IPS-18c (cell line): ENCODE measurements at regions not wholly inside any gene's neighbourhood (a gene's known extent, or its start where the extent isn't known, plus 50 kb on each side); places are given as distances from the start of the nearest gene placed in this dataset.

ENCODE experiments used
- H3K4me3 ChIP-seq: 2 replicates; pipeline ENCODE4 v1.7.0; 2013; ENCODE audit warnings: low read depth, mild to moderate bottlenecking, low read length, moderate library complexity; ENCODE audit not compliant: insufficient read depth
- H3K9me3 ChIP-seq: one replicate; pipeline ENCODE4 v1.6.1; 2013; ENCODE audit warnings: mild to moderate bottlenecking, low read length, moderate library complexity; ENCODE audit not compliant: control insufficient read depth, insufficient read depth

DNA sequence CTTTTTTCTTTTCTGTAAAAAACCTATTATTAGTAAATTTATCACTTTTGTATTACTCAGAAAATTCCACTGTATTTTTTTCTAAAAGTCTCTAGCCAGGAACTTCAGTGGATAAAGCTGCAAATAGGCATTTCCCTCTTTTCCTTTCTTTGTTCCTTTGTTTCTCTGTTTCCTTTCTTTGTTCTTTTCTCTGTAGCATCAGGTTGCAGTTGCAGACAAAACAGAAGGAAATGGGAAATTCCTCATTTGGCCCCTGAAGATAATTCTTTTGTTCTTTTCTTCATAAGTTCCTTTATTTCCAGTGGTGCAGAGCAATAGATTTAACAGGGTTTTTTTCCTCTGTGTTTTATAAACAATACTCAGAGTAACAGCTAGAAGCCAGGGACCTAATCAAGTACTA, 416.5 kb downstream of the TBL1XR1 start:
- Histone ChIP-seq H3K4me3 (no peak overlapping the region), H3K9me3 (no peaks in the 10 kb centered on the region)

DNA sequence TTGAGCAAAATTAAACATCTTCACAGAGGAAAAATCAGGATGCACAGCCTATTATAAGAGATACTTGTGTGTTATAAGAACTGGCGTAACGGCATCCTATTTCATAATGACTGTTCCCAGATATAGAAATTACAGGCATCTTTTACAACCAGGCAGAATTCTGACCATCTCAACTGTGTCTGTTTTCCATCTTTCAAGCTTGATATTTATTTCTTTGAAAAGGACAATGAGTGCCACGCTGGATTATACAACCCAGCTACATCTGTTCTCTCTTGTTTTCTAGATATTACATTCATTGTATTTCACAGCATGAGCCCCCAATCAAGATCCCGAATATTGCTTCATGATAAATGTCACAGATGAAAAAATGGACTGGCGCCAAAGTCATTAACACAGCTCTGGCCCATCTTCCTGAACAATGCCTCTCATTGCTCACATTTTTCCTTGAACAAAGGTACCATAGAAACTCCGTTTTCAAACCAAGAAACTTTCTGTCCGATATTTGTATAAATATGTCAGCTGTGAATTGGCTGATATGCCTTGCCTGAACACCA, 420.6 kb downstream of the TBL1XR1 start:
- H3K4me3 ChIP-seq: no peak overlapping the region
- H3K9me3 ChIP-seq: no peaks in the 10 kb centered on the region

DNA sequence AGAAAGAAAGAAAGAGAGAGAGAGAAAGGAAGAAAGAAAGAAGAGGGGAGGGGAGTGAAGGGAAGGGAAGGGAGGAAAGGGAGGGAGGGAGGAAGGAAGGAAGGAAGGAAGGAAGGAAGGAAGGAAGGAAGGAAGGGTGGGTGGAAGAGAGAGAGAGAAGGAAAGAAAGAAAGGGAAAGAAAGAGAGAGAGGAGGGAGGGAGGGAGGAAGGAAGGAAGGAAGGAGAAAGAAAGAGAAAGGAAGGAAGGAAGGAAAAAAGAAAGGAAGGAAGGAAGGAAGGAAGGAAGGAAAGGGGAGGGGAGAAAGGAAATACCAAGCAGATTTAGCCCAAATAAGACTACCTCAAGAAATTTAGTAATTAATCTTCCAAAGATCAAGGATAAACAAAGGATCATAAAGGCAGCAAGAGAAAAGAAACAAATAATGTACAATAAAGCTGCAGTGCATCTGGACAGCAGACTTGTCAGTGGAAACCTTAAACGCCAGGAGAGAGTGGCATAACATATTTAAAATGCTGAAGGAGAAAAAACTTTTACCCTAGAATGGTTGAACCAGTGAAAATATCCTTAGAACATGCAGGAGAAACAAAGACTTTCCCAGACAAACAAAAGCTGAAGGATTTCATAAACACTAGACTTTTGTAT, 427.6 kb downstream of the TBL1XR1 start:
- Histone ChIP-seq H3K9me3 (no peaks in the 10 kb centered on the region), H3K4me3 (no peak overlapping the region)

DNA sequence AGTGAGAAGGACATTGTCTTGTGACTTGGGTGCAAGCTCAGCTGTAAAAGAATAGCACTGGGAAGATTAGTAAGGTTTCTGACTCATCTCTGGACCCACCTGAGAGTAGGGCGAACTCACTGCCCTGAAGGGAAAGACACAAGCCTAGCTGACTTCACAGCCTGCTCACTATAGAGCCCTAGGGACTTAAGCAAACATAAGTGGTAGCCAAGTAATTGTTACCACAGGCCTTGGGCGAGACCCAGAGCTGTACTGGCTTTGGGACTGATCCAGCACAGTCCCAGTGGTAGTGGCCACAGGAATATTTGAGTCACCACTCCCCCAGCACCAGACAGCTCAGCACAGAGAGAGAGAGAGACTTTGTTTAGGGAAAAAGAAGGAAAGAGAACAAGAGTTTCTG, 429.9 kb downstream of the TBL1XR1 start:
- Histone ChIP-seq H3K4me3 (no peak overlapping the region), H3K9me3 (no peaks in the 10 kb centered on the region)

- Histone ChIP-seq H3K4me3 (no peak overlapping the region), H3K9me3 (no peaks in the 10 kb centered on the region)
Observed at GRCh38 chr3:176766862-176767261, 430.4 kb downstream of the TBL1XR1 start.

DNA sequence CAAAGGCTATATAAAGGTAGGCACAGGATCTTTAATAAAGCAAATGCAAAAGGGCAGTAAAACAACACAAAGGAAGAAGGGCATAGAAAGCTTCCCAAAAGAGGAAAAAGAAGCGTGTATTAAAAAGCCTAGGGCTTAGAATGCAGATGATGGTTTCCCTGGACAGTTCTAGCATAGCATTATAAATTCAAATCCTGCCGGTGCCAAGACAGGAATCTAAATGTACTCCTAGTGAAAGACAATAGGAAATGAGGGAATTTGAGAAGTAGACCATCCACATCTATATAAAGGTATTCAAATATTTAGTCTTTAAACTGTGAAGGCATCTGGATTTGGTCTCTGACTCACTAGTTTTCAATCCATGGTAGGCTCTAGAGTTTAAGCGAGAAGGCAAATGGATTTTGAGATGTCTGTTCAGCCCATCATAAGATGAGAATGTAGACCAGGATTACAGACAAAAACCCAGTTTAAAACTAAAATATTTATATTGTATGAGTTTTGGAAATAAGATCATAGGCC, 431.8 kb downstream of the TBL1XR1 start:
- Histone ChIP-seq H3K9me3 (no peaks in the 10 kb centered on the region), H3K4me3 (no peak overlapping the region)

GRCh38 chr3:176759815-176760506, 437.3 kb downstream of the TBL1XR1 start:
- H3K4me3 ChIP-seq: no peak overlapping the region
- no peaks in the 10 kb centered on the region for H3K9me3 ChIP-seq

DNA sequence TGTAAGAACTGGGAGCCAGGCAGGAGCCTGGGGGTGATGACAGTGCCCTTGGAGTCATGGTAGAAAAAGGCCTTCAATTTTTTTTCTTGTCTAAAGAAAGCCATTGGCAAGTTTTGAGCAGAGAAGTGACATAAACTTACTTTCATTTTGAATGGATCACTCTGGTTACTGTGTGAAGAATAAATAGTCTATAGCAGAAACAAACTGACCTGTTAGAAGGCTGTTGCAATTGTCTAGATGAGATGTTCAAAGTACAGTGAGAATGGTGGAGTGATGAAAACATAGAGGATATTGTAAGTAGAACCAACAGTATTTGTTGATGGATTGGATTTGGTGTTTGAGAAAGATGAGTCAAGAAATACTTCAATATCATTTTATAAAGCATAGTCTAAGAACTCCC, 439.9 kb downstream of the TBL1XR1 start:
- Histone ChIP-seq H3K9me3 (no peaks in the 10 kb centered on the region), H3K4me3 (no peak overlapping the region)

GRCh38 chr3:176755977-176756376, 441.3 kb downstream of the TBL1XR1 start:
- no peaks in the 10 kb centered on the region for H3K9me3 ChIP-seq
- no peak overlapping the region for H3K4me3 ChIP-seq

DNA sequence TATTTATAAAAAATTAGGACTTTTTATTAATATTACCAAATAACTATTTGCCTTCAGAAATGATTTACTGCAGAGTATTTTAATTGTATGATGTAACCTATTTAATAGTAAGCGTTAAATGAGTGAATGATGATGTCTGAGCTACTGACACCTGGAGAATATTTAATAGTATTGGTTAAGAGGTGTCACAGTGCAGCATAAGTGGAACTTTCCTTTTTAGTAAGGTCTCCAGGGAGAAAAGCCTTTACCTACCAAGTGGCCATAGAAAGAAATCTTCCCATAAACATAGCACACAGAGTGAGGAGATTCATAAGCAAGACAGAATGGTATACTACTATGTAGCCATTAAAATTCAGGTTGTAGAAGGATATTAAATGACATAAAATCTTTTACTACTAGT, 441.7 kb downstream of the TBL1XR1 start:
- no peaks in the 10 kb centered on the region for H3K9me3 ChIP-seq
- H3K4me3 ChIP-seq: no peak overlapping the region

DNA sequence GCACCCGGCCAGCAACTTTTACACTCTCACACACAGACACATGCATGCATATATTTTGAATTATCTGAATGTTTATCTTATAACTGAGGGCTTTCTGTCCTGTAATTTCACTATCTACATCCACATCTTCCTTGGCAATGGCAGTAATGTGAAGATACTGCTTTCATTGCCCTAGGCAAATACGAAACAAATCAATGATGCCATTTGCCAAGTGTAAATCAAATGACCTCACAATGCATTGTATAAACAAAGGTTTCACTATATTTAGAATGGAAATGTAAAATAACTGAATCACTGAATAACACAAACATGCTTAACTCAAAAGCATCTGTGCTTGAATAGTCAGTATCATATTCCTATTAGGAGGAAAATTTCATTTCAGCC, 455.6 kb downstream of the TBL1XR1 start:
- Histone ChIP-seq H3K9me3 (no peaks in the 10 kb centered on the region), H3K4me3 (no peak overlapping the region)

DNA sequence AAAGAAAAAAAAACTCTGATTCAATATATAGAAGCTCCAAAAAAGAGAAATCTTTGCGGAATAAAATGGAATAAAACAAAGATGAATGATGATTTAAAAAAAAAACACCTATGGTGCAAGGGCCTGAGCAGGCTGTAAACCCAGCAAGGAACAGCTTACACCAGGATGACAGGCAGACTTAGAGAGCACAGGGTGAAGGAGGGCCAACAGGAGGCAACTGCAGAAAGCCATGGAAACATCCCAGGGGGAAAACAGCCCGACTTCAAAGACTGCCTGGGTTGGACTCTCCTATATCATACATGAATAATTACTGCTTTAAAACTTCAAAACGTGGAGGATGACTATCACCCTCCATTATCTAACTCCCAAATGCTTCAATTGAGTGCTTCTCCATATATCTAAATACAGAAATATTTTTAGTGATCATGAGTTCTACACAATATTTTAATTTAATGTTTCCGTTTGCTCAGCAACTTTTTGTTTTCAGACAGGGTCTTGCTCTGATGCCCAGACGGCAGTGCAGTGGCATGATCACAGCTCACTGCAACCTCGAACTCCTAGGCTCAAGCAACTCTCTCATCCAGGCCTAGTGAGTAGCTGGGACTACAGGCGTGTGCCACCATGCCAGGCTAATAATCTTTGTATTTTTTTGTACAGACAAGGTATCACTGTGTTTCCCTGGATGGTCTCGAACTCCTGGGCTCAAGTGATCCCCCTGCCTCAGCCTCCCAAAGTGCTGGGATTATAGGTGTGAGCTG, 456.2 kb downstream of the TBL1XR1 start:
- Histone ChIP-seq H3K4me3 (no peak overlapping the region), H3K9me3 (no peaks in the 10 kb centered on the region)

- Histone ChIP-seq H3K9me3 (no peaks in the 10 kb centered on the region), H3K4me3 (no peak overlapping the region)
Observed at GRCh38 chr3:176739159-176739558, 458.1 kb downstream of the TBL1XR1 start.

- Histone ChIP-seq H3K9me3 (no peaks in the 10 kb centered on the region), H3K4me3 (no peak overlapping the region)
Observed at GRCh38 chr3:176737480-176738110, 459.7 kb downstream of the TBL1XR1 start.

DNA sequence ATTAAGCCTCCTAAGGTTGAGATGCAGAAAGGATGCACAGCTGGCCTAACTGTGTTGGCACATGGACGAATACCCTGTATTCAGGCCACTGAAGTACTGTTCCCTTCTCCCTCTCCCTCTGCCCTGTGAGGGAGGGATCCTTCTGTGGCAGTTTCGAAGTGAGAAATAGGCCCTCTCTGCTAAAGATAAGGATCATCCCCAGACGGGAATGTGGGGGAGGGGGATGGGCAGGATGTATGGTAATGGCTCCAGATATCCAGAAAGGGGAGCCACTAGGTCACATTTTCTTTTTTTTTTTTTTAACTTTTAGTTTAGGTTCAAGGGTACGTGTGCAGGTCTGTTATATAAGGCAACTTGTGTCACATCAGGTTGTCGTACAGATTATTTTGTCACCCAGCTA, 463.1 kb downstream of the TBL1XR1 start:
- Histone ChIP-seq H3K9me3 (no peaks in the 10 kb centered on the region), H3K4me3 (no peak overlapping the region)

- H3K4me3 ChIP-seq: no peak overlapping the region
- no peaks in the 10 kb centered on the region for H3K9me3 ChIP-seq
Observed at GRCh38 chr3:176724394-176724759, 472.9 kb downstream of the TBL1XR1 start.

DNA sequence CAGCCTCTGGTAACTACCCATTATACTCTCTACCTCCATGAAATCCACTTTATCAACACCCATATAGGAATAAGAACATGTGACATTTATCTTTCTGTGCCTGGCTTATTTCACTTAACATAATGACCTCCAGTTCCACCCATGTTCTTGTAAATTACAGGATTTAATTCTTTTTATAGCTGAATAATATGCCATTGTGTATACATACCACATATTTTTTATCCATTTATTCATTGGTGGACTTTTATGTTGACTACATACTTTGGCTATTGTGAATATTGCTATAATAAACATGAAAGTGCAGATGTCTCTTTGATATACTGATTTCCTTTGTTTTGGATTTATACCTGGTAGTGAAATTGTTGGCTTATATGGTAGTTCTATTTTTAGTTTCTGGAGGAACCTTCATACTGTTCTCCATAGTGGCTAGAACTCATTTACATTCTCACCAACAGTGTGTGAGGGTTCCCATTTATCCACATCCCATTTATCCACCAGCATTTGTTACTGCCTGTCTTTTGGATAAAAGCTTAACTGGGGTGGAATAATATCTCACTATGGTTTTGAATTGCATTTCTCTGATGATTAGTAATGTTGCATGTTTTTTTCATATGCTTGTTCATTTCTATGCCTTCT, 473.4 kb downstream of the TBL1XR1 start:
- no peaks in the 10 kb centered on the region for H3K9me3 ChIP-seq

More for the DNA sequence above, 473.4 kb downstream of the TBL1XR1 start:
- no peak overlapping the region for H3K4me3 ChIP-seq
